HG02610 (cell line): ENCODE measurements at regions not wholly inside any gene's neighbourhood (a gene's known extent, or its start where the extent isn't known, plus 50 kb on each side); places are given as distances from the start of the nearest gene placed in this dataset.

ENCODE experiments used
- ATAC-seq: cut with Tn5 transposase; IDR thresholded peaks from one replicate; pipeline ENCODE4 v1.9.1; 2021; ENCODE audit warnings: mild to moderate bottlenecking, moderate library complexity; ENCODE audit not compliant: unreplicated experiment

GRCh38 chr9:89877051-89878002 lies 272.5 kb downstream of the GADD45G start:
- ATAC-seq, result no peak

GRCh38 chr9:89878003-89878411 lies 273.2 kb downstream of the GADD45G start:
- no peak for ATAC-seq

GRCh38 chr9:89878687-89879086 lies 273.9 kb downstream of the GADD45G start:
- ATAC-seq, result no peak

DNA sequence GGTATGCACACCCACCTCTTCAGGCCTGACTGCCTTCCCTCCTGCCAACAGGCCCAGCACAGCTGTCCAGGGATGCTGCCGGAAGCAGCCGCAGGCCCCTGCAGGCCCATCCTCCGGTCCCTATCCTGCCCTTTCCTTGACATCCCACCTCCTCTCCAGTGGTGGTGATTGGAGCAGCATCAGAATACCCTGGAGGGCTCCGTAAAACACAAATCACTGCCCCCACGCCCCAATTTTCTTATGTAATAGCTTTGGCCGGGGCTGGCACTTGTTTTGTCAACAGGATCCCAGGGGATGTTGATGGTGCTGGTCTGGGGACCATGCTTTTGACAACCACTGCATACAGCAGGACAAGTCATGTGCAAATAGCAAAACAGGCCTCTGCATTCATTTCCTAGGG lies 274.5 kb downstream of the GADD45G start:
- no peak for ATAC-seq

GRCh38 chr9:89879701-89880100 lies 274.9 kb downstream of the GADD45G start:
- ATAC-seq, result no peak

- no peak for ATAC-seq
Measured at GRCh38 chr9:89880161-89880560, 275.3 kb downstream of the GADD45G start.

- ATAC-seq, result no peak
Measured at GRCh38 chr9:89880721-89881120, 275.9 kb downstream of the GADD45G start.

DNA sequence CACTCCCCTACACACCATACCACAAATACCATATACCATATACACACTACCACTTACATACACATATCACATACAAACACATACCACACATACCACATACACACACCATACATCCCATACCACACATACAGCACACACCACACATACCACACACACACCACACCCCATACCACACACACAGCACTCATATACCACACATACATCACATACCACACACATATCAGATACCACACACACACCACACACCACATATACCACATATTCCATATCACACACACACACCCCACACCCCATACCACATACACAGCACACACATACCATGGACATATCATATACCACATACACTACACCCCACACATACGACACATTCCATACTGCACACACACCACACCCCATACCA lies 276.6 kb downstream of the GADD45G start:
- no peak for ATAC-seq

DNA sequence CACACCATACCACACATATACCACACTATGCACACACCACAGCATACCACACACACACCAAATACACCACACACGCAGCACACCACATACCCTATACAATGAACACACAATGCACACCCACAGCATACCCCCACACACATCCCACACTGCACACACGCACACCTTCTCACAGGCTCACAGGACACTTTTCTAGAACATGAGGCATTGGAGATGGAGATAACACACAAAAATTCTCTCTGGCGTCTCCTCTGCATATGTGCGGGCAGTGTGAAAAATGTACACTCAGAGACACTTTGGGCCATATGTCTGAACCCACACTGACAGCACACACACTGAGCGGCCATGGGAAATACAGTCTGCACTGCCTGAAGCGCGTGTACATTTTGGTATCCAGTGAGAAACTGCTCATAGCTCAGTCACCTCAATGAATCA lies 278.1 kb downstream of the GADD45G start:
- no peak for ATAC-seq

DNA sequence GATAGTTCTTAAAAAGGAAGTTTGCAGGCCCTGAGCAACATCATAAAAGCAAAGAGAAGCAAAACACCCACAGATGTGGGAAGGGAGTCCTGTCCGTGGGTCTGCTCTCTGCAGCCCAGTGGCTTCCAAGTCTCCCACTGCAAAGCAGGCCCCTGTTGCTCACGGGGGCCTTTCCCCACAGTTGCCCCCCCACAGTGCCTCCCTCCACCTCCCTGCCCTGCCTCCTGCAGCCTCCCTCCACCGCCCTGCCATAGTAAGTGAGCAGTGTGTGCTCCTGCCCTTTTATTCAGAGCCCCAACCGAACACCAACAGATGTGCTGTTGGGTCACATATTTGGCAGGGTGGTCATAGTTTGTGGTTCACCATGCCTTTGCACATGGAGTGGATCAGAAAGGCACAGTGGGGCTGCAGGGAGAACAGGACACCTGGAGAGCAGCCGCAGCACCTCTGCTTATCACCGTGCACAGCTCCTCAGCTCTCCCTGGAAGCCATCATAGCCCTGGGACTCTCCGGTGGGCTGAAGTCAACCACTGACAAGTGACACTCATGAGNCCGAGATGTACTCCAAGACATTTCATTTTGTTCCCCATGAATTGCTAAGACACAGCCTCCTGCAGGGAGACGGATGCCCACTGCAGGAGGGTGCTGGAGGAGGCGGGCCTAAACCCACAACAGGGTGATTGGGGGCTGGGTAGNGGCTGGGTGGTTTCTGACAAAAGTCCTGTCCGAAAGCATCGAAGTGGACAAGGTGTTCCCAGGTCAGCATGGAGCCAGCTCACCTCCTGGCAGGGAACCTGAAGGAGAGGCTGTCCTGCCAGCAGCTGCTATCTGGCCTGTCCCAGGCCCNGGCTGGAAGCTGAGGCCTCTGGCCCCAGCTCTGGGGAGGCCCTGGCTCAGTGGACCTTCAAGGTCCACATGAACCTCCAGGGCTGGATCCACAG lies 278.9 kb downstream of the GADD45G start:
- no peak for ATAC-seq

GRCh38 chr9:89884356-89885083 lies 279.7 kb downstream of the GADD45G start:
- no peak for ATAC-seq

DNA sequence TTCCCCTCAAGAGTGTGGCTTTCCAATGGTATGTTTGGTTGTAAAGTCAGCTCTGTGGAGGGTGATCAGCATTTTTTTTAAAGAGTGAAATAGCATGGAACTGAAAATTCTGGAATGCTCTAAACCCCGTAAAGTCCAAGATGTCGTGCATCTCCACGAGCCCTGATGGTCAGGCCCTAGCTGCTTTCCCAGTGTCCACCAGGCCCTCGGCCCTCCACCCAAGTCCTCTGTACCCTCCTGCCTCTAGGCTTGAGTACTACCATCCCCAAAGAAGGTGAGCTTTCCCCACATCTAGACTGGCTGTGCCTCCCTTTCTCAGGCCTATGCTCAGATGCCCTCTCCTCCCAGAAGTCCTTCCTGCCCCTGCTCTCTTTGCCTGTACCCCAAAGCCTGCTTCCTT lies 280.3 kb downstream of the GADD45G start:
- ATAC-seq, result no peak

- no peak for ATAC-seq
Measured at GRCh38 chr9:89886281-89886700, 281.5 kb downstream of the GADD45G start.

- ATAC-seq, result no peak
Measured at GRCh38 chr9:89887286-89887685, 282.5 kb downstream of the GADD45G start.

- no peak for ATAC-seq
Measured at GRCh38 chr9:89888233-89888632, 283.4 kb downstream of the GADD45G start.

- no peak for ATAC-seq
Measured at GRCh38 chr9:89888677-89889076, 283.9 kb downstream of the GADD45G start.

- no peak for ATAC-seq
Measured at GRCh38 chr9:89889865-89890264, 285.1 kb downstream of the GADD45G start.

GRCh38 chr9:89890326-89890980 lies 285.6 kb downstream of the GADD45G start:
- no peak for ATAC-seq

DNA sequence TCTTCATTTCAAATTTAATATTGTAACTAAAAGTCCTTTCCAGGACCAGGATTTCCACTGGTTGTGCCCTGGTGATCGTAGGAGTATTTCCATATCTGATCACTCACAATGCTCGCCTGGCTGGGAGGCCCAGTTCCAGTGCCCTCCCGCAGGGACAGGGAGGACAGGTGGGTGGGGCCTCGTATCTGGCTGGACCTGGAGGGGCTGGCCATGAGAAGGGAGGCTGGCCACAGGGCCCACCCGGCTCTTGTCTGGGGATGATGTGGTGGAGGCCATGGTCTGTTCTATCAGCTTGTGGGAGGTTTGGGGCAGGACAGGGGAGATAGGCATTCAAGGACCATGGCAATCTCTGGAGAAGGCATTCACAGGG lies 286.4 kb downstream of the GADD45G start:
- no peak for ATAC-seq

DNA sequence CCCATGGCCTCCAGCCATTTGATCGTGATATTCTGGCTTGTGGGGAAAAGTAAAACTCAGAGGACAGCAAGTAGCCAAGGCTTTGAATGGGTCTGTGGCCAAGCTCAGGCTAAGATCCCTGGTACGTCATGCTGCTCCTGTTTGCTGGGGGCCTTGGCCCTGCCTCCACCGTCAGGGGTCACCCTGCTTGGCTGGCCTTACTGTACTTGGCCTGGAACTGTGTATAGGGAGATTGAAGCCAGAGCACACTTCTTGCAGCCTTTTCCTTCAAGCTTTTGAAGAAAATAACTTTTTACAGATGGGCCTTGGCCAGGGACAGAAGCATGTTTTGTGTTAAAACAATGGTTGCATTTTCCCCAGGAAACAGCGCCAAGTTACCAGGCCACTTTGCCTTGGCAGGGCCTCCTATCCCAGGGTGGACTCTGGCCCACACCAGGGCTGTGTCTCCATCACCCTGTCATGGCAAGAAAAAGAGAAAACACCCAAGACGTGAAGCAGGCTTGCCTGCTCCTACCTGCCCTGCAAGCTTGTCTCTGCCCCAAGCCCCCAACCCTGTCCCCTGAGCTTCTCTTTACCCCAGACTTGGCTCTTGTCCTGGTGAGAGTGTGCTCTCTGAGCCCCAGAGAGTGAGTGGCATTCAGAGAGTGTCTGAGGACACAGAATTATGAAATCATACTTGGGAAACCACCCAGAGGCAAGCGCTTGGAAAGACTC lies 286.9 kb downstream of the GADD45G start:
- no peak for ATAC-seq
